HG02870 (cell line): ENCODE measurements at regions not wholly inside any gene's neighbourhood (a gene's known extent, or its start where the extent isn't known, plus 50 kb on each side); places are given as distances from the start of the nearest gene placed in this dataset.
"Not testable (repeated sequence)": the region's sequence is repeated elsewhere in the genome, so short reads cannot be mapped to it uniquely, and the experiment has no call there.

ENCODE experiments used
- ATAC-seq: cut with Tn5 transposase; IDR thresholded peaks from one replicate; pipeline ENCODE4 v1.9.1; 2021; ENCODE audit warnings: mild to moderate bottlenecking, moderate library complexity; ENCODE audit not compliant: unreplicated experiment

GRCh38 chr1:241447031-241447644 is 72.4 kb downstream of the FH start:
- no peak for ATAC-seq

GRCh38 chr1:241444836-241445235 is 74.7 kb downstream of the FH start:
- no peak for ATAC-seq

- no peak for ATAC-seq
These were observed 76.0 kb downstream of the FH start for GRCh38 chr1:241443561-241443960.

GRCh38 chr1:241442686-241443085 is 76.9 kb downstream of the FH start:
- no peak for ATAC-seq

GRCh38 chr1:241440904-241441303 is 78.7 kb downstream of the FH start:
- ATAC-seq = no peak

GRCh38 chr1:241438686-241439085 is 80.9 kb downstream of the FH start:
- not testable (repeated sequence) for ATAC-seq

- ATAC-seq = no peak
These were observed 75.2 kb upstream of the RGS7 start for GRCh38 chr1:241432241-241432640.

GRCh38 chr1:241425091-241425490 is 68.1 kb upstream of the RGS7 start:
- not testable (repeated sequence) for ATAC-seq

- ATAC-seq = peak; percentile 6
These were observed 67.5 kb upstream of the RGS7 start for GRCh38 chr1:241424480-241424971.

- peak; percentile 92 for ATAC-seq
These were observed 66.8 kb upstream of the RGS7 start for GRCh38 chr1:241423541-241424479.

- no peak for ATAC-seq
These were observed 65.5 kb upstream of the RGS7 start for GRCh38 chr1:241422470-241422869.

- no peak for ATAC-seq
These were observed 63.0 kb upstream of the RGS7 start for GRCh38 chr1:241419986-241420385.

- no peak for ATAC-seq
These were observed 60.3 kb upstream of the RGS7 start for GRCh38 chr1:241417258-241417657.

- no peak for ATAC-seq
These were observed 57.0 kb upstream of the RGS7 start for GRCh38 chr1:241413974-241414373.

- peak; percentile 46 for ATAC-seq
These were observed 56.4 kb upstream of the RGS7 start for GRCh38 chr1:241413386-241413785.

GRCh38 chr1:241412646-241413045 is 55.6 kb upstream of the RGS7 start:
- no peak for ATAC-seq

GRCh38 chr1:241411776-241412338 is 54.9 kb upstream of the RGS7 start:
- no peak for ATAC-seq

- no peak for ATAC-seq
These were observed 54.2 kb upstream of the RGS7 start for GRCh38 chr1:241411056-241411775.

GRCh38 chr1:241408170-241408569 is 51.2 kb upstream of the RGS7 start:
- ATAC-seq = no peak
